Psoas muscle (tissue), 7 donors: ENCODE measurements at regions not wholly inside any gene's neighbourhood (a gene's known extent, or its start where the extent isn't known, plus 50 kb on each side); places are given as distances from the start of the nearest gene placed in this dataset.

ENCODE experiments used
- ATAC-seq, 4 donors: fragments of 200-7000 bp; cut with Tn5 transposase; one replicate each; pipeline ENCODE4 v1.9.1; 2020; ENCODE audit warnings: moderate library complexity in 3 of 4, mild to moderate bottlenecking in 2 of 4
- DNase-seq, 2 donors: peaks; one replicate each; pipeline ENCODE4 v3.0.0-alpha.2; 2020
- H3K27ac ChIP-seq: fragments of 200-600 bp; one replicate; pipeline ENCODE4 v1.8.0; 2022
- H3K27me3 ChIP-seq, 3 donors: fragments of 200-600 bp in 1 of 3; one replicate each; pipeline versions ENCODE4 v1.6.1 to v1.8.0; 2013 to 2022; ENCODE audit warnings: low read length in 2 of 3, mild to moderate bottlenecking in 2 of 3, moderate library complexity in 1 of 3; ENCODE audit not compliant: insufficient read depth in 3 of 3
- H3K36me3 ChIP-seq, 2 donors: fragments of 200-600 bp in 1 of 2; one replicate each; pipeline versions ENCODE4 v1.6.1 to v1.8.0; 2013 to 2022; ENCODE audit warnings: low read depth in 1 of 2, mild to moderate bottlenecking in 1 of 2, moderate library complexity in 1 of 2; ENCODE audit not compliant: insufficient read depth in 1 of 2
- H3K4me1 ChIP-seq: fragments of 200-600 bp; one replicate; pipeline ENCODE4 v1.8.0; 2022
- H3K4me3 ChIP-seq: fragments of 200-600 bp; one replicate; pipeline ENCODE4 v1.8.0; 2022; ENCODE audit warnings: mild to moderate bottlenecking
- H3K9me3 ChIP-seq: fragments of 200-600 bp; one replicate; pipeline ENCODE4 v1.8.0; 2022
- CTCF ChIP-seq: fragments of 200-600 bp; IDR thresholded peaks from one replicate; pipeline ENCODE4 v1.8.0; 2022; ENCODE audit warnings: antibody characterized with exemption
- WGBS, 3 donors: extraction: QIAGEN DNeasy Blood & Tissue Kit; methylation state at CpG; one replicate each; pipeline versions ENCODE4 v1.1.6 to v1.1.7; 2013; 5-methylcytosine and 5-hydroxymethylcytosine counted together
- intact Hi-C, 2 donors: fragments of 100-400 bp; cut with DNase I; formaldehyde crosslinking; loops; one replicate each; pipeline versions ENCODE4 v1.11.0 to v1.14.2; 2022
- donor health status: healthy with polysubstance abuse.
- donor health status: DM: no; HTN: no; CAD: no; lungs with moderate emphysema.
- donor health status: Bipolar disorder and iron deficiency.
- donor health status: healthy.
- donor health status: DM: yes; HTN: yes; CAD: no.
- donor health status: DM: no; HTN: no; CAD: no.
- donor health status: DM: yes; HTN: yes; CAD: no.

GRCh38 chr9:113788616-113789330 lies 87.3 kb upstream of the ZNF618 start:
- 38 to 45% (median 39%) methylated on average over 10 of the region's 10 CpGs for WGBS, 3 donors
- DNase-seq = no peak
- peaks cover 0 to 6% (median 2%) of the 10 kb centered on the region in 3 donors for H3K27me3 ChIP-seq
- no peak overlapping the region for H3K27ac ChIP-seq
- TF ChIP-seq CTCF = no peak
- no peaks in the 10 kb centered on the region for H3K36me3 ChIP-seq
- intact Hi-C loops = no loop called here
- no peak for ATAC-seq
- H3K4me3 ChIP-seq = no peak overlapping the region
- no peaks in the 10 kb centered on the region for H3K4me1 ChIP-seq
- H3K9me3 ChIP-seq = no peaks in the 10 kb centered on the region

- ATAC-seq (no peak), DNase-seq (no peak)
- Histone ChIP-seq H3K4me3 (no peak overlapping the region), H3K27ac (no peak overlapping the region), H3K27me3 (peaks cover 0 to 6% (median 0%) of the 10 kb centered on the region in 3 donors), H3K4me1 (no peaks in the 10 kb centered on the region), H3K9me3 (no peaks in the 10 kb centered on the region), H3K36me3 (no peaks in the 10 kb centered on the region)
- WGBS, 3 donors = 86 to 89% (median 88%) methylated on average over 11 of the region's 11 CpGs
- no peak for TF ChIP-seq CTCF
- intact Hi-C loops = no loop called here
These were observed 86.0 kb upstream of the ZNF618 start for GRCh38 chr9:113790093-113790492.

- no peak overlapping the region for H3K4me3 ChIP-seq
- no peak for ATAC-seq
- H3K27me3 ChIP-seq = peaks cover 0 to 10% (median 0%) of the 10 kb centered on the region in 3 donors
- H3K36me3 ChIP-seq = no peaks in the 10 kb centered on the region
- H3K4me1 ChIP-seq = no peaks in the 10 kb centered on the region
- no peaks in the 10 kb centered on the region for H3K9me3 ChIP-seq
- no peak for TF ChIP-seq CTCF
- 64 to 67% (median 66%) methylated on average over 9 of the region's 9 CpGs for WGBS, 3 donors
- DNase-seq = no peak
- no peak overlapping the region for H3K27ac ChIP-seq
- intact Hi-C loops = no loop called here
These were observed 82.6 kb upstream of the ZNF618 start for GRCh38 chr9:113793558-113793957.

- no peak for ATAC-seq
- no peaks in the 10 kb centered on the region for H3K9me3 ChIP-seq
- H3K4me3 ChIP-seq = no peak overlapping the region
- H3K27me3 ChIP-seq = peaks cover 0 to 5% (median 0%) of the 10 kb centered on the region in 3 donors
- intact Hi-C loops = no loop called here
- H3K27ac ChIP-seq = no peak overlapping the region
- DNase-seq = no peak
- TF ChIP-seq CTCF = no peak
- H3K36me3 ChIP-seq = no peaks in the 10 kb centered on the region
- no peaks in the 10 kb centered on the region for H3K4me1 ChIP-seq
- 84 to 88% (median 85%) methylated on average over 6 of the region's 6 CpGs for WGBS, 3 donors
These were observed 81.4 kb upstream of the ZNF618 start for GRCh38 chr9:113794721-113795120.
